Fibroblast of the aortic adventitia (primary cell): ENCODE measurements at regions not wholly inside any gene's neighbourhood (a gene's known extent, or its start where the extent isn't known, plus 50 kb on each side); places are given as distances from the start of the nearest gene placed in this dataset.
"Not testable (repeated sequence)": the region's sequence is repeated elsewhere in the genome, so short reads cannot be mapped to it uniquely, and the experiment has no call there.

Experiments used
- DNase-seq: peaks from one replicate; pipeline ENCODE4 v3.0.0-alpha.2; 2010; ENCODE audit warnings: low read depth
- H3K4me3 ChIP-seq: 2 replicates; pipeline ENCODE4 v1.5.1; 2011; ENCODE audit warnings: low read depth, mild to moderate bottlenecking, control low read depth, low read length, moderate library complexity
- CTCF ChIP-seq: IDR thresholded peaks from 2 replicates; pipeline ENCODE4 v1.5.1; 2011; ENCODE audit warnings: mild to moderate bottlenecking, low read length, control low read depth, inconsistent platforms; ENCODE audit not compliant: insufficient read depth

DNA sequence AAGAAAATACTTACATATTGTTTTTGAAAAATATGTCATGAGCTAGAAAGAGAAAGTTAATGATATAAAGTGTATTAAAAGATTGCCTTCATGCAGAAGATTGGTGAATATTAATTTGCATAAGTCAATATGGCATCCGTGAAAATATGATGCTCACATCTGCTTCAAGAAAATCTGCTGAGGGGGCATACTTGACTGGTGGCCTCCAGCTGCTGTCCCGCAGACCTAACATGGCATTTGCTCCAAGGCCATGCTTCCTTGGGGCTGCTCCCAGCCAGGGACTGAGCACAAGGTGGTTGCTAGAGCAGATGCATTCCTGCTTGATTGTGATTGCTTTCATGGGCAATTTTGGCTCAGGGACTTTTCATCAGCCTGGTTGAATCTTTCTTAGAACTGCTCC is 133.8 kb downstream of the TTC6 start:
- no peak overlapping the region for H3K4me3 ChIP-seq
- no peak for TF ChIP-seq CTCF
- DNase-seq: no peak

DNA sequence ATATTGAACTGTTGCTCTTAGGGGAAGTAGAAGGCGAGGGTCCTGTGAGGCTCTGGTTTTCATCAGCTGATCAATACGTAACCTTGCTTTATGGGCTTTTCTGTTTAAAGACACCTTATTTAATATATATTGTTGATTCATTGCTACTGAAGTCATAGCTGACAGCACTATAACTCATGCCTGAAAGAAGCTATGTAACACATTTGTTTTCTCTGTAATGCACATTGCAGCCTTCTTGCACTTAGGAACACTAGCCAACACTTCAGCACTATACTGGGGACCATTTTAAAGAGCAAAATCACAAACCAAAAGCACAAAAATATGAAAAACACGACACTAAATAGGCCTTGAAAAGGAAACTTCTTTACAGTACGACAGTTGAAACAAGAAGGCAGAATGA is 135.7 kb downstream of the TTC6 start:
- TF ChIP-seq CTCF: no peak
- no peak overlapping the region for H3K4me3 ChIP-seq
- no peak for DNase-seq

DNA sequence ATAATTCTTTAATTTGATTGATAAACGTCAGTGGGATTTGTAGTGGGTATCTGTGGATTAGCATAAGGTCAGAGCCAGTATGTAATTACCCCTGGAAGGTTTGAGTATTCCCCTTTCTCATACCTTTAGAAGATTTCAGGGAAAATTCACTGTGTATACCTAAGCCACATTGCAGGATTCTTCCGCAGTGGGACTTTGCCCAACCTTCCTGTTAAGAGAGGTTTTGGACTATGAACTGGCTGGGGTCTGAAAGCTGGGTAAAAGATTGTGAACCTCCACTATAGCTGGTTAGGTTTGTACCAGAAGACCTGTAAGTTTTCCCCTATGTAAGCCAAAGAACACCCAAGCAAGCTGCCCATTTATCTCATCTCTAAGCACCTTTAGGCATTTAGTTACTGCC is 150.2 kb downstream of the TTC6 start:
- DNase-seq: no peak
- TF ChIP-seq CTCF: no peak

DNA sequence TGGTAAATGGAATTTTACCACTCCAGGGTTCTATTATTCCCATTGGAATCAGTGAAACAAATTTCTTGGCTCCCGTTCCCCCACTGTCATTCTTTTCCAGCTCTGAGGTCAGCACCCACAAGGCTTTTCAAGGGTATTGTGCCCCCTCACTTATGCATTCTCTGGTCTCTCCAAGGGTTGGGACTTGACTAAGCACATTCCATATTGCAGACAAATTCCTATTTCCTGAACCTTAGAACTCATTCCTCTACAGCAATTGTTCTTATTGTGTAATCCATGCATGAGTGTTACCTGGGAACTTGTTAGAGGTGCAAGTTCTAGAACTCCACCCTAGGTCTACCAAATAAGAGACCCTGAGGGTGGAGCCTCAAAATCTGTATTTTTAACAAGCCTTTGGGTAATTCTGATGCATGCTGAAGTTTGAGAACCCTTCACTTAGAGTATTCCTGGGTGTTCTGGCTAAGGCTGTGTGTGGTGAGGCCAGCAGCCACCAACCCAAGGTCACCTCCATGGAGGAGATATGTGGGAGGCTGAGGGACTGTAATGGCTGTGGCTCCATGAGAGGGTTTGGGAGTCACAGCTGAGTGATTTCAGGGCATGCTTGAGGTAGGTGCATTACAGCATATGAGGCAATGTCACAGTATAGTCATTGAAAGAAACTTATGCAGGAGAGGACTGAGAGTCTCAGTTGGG is 150.9 kb downstream of the TTC6 start:
- H3K4me3 ChIP-seq: no peak overlapping the region
- DNase-seq: no peak
- TF ChIP-seq CTCF: no peak

More for the DNA sequence above, 150.2 kb downstream of the TTC6 start:
- no peak overlapping the region for H3K4me3 ChIP-seq

GRCh38 chr14:37753459-37753858 is 158.0 kb downstream of the TTC6 start:
- no peak for DNase-seq
- no peak for TF ChIP-seq CTCF
- no peak overlapping the region for H3K4me3 ChIP-seq

- H3K4me3 ChIP-seq, DNase-seq: not testable (repeated sequence)
These were observed 164.8 kb downstream of the TTC6 start for GRCh38 chr14:37760275-37760674.

DNA sequence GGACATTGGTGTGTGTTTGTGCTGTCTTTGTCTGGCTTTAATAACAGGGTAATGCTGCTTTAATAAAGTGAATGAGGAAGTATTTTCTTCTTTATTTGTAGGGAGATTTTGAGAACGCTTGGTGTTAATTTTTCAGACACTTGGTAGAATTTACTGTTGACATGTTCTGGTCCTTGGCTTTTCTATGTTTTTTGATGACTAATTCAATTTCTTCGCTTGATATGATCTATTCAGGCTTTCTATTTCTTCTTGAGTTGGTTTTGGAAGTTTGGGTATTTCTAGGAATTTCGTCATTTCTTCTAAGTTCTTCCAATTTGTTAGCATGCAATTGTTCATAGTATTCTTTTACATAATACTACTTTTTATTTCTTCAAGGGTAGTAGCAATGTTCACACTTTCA is 167.8 kb downstream of the TTC6 start:
- no peak for TF ChIP-seq CTCF

DNA sequence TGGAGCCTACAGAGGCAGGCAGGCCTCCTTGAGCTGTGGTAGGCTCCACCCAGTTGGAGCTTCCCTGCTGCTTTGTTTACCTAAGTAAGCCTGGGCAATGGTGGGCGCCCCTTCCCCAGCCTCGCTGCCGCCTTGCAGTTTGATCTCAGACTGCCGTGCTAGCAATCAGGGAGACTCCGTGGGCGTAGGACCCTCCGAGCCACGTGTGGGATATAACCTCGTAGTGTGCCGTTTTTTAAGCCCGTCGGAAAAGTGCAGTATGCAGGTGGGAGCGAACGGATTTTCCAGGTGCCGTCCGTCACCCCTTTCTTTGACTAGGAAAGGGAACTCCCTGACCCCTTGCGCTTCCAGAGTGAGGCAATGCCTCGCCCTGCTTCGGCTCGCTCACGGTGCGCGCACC is 176.9 kb downstream of the TTC6 start:
- not testable (repeated sequence) for H3K4me3 ChIP-seq, DNase-seq

More for the DNA sequence above, 167.8 kb downstream of the TTC6 start:
- H3K4me3 ChIP-seq: no peak overlapping the region
- no peak for DNase-seq
